Dendritic cell treated with granulocyte-macrophage colony-stimulating factor and Interleukin-4, amounts not matched to agents 40 ng/mL and 50 ng/mL, for 4 days (primary cell): ENCODE measurements at regions not wholly inside any gene's neighbourhood (a gene's known extent, or its start where the extent isn't known, plus 50 kb on each side); places are given as distances from the start of the nearest gene placed in this dataset.

Source experiments
- H3K27ac Mint-ChIP-seq: one replicate; pipeline ENCODE4 v1.8.0; 2022; ENCODE audit warnings: mild to moderate bottlenecking, mixed read lengths
- H3K27me3 Mint-ChIP-seq: one replicate; pipeline ENCODE4 v1.8.0; 2022; ENCODE audit warnings: mild to moderate bottlenecking, mixed read lengths
- H3K36me3 Mint-ChIP-seq: one replicate; pipeline ENCODE4 v1.8.0; 2022; ENCODE audit warnings: low read depth, mixed read lengths
- H3K4me1 Mint-ChIP-seq: one replicate; pipeline ENCODE4 v1.8.0; 2022; ENCODE audit warnings: low read depth, mixed read lengths
- H3K4me3 Mint-ChIP-seq: one replicate; pipeline ENCODE4 v1.8.0; 2022; ENCODE audit warnings: mild to moderate bottlenecking, moderate library complexity, mixed read lengths
- H3K9me3 Mint-ChIP-seq: one replicate; pipeline ENCODE4 v1.8.0; 2022; ENCODE audit warnings: mixed read lengths
- intact Hi-C: fragments of 100-400 bp; cut with micrococcal nuclease; formaldehyde crosslinking; loops from one replicate; pipeline ENCODE4 v1.15.0; 2022

GRCh38 chr2:6429210-6429986, 436.3 kb downstream of the CMPK2 start:
- intact Hi-C loops: no loop called here
- Mint-ChIP-seq H3K9me3 (peaks cover 43% of the 10 kb centered on the region), H3K27me3 (no peaks in the 10 kb centered on the region), H3K27ac (no peak overlapping the region), H3K4me3 (no peak overlapping the region), H3K36me3 (no peaks in the 10 kb centered on the region), H3K4me1 (no peaks in the 10 kb centered on the region)

- Mint-ChIP-seq H3K4me3 (no peak overlapping the region), H3K27ac (no peak overlapping the region), H3K27me3 (no peaks in the 10 kb centered on the region), H3K36me3 (no peaks in the 10 kb centered on the region), H3K9me3 (peaks cover 21% of the 10 kb centered on the region), H3K4me1 (no peaks in the 10 kb centered on the region)
- intact Hi-C loops: no loop called here
Measured at GRCh38 chr2:6434438-6434837, 431.3 kb downstream of the CMPK2 start.

GRCh38 chr2:6441800-6442199, 423.9 kb downstream of the CMPK2 start:
- Mint-ChIP-seq H3K36me3 (no peaks in the 10 kb centered on the region), H3K4me3 (no peak overlapping the region), H3K4me1 (no peaks in the 10 kb centered on the region), H3K9me3 (no peaks in the 10 kb centered on the region), H3K27me3 (no peaks in the 10 kb centered on the region), H3K27ac (no peak overlapping the region)
- intact Hi-C loops: no loop called here

GRCh38 chr2:6442252-6442985, 423.3 kb downstream of the CMPK2 start:
- no peak overlapping the region for H3K27ac Mint-ChIP-seq
- H3K4me1 Mint-ChIP-seq: no peaks in the 10 kb centered on the region
- H3K36me3 Mint-ChIP-seq: no peaks in the 10 kb centered on the region
- intact Hi-C loops: no loop called here
- H3K9me3 Mint-ChIP-seq: no peaks in the 10 kb centered on the region
- no peaks in the 10 kb centered on the region for H3K27me3 Mint-ChIP-seq
- no peak overlapping the region for H3K4me3 Mint-ChIP-seq

- Mint-ChIP-seq H3K4me1 (no peaks in the 10 kb centered on the region), H3K27me3 (no peaks in the 10 kb centered on the region), H3K36me3 (no peaks in the 10 kb centered on the region), H3K4me3 (no peak overlapping the region), H3K27ac (no peak overlapping the region), H3K9me3 (no peaks in the 10 kb centered on the region)
- intact Hi-C loops: no loop called here
Measured at GRCh38 chr2:6443061-6443823, 422.5 kb downstream of the CMPK2 start.

- H3K27me3 Mint-ChIP-seq: no peaks in the 10 kb centered on the region
- H3K4me1 Mint-ChIP-seq: no peaks in the 10 kb centered on the region
- H3K27ac Mint-ChIP-seq: no peak overlapping the region
- intact Hi-C loops: no loop called here
- no peaks in the 10 kb centered on the region for H3K9me3 Mint-ChIP-seq
- no peaks in the 10 kb centered on the region for H3K36me3 Mint-ChIP-seq
- H3K4me3 Mint-ChIP-seq: no peak overlapping the region
Measured at GRCh38 chr2:6444514-6444913, 421.2 kb downstream of the CMPK2 start.

- intact Hi-C loops: no loop called here
- no peaks in the 10 kb centered on the region for H3K27me3 Mint-ChIP-seq
- H3K4me3 Mint-ChIP-seq: no peak overlapping the region
- no peak overlapping the region for H3K27ac Mint-ChIP-seq
- H3K4me1 Mint-ChIP-seq: no peaks in the 10 kb centered on the region
- H3K9me3 Mint-ChIP-seq: no peaks in the 10 kb centered on the region
- no peaks in the 10 kb centered on the region for H3K36me3 Mint-ChIP-seq
Measured at GRCh38 chr2:6445156-6445555, 420.6 kb downstream of the CMPK2 start.

- Mint-ChIP-seq H3K4me1 (no peaks in the 10 kb centered on the region), H3K4me3 (no peak overlapping the region), H3K36me3 (no peaks in the 10 kb centered on the region), H3K27ac (no peak overlapping the region), H3K9me3 (peaks cover 7% of the 10 kb centered on the region), H3K27me3 (no peaks in the 10 kb centered on the region)
- intact Hi-C loops: no loop called here
Measured at GRCh38 chr2:6446938-6447608, 418.6 kb downstream of the CMPK2 start.

GRCh38 chr2:6448893-6449292, 416.8 kb downstream of the CMPK2 start:
- H3K36me3 Mint-ChIP-seq: no peaks in the 10 kb centered on the region
- intact Hi-C loops: no loop called here

GRCh38 chr2:6449343-6449742, 416.4 kb downstream of the CMPK2 start:
- intact Hi-C loops: no loop called here
- H3K9me3 Mint-ChIP-seq: peaks cover 15% of the 10 kb centered on the region
- no peak overlapping the region for H3K27ac Mint-ChIP-seq
- no peaks in the 10 kb centered on the region for H3K27me3 Mint-ChIP-seq
- no peaks in the 10 kb centered on the region for H3K4me1 Mint-ChIP-seq
- no peaks in the 10 kb centered on the region for H3K36me3 Mint-ChIP-seq
- no peak overlapping the region for H3K4me3 Mint-ChIP-seq

More at GRCh38 chr2:6448893-6449292, 416.8 kb downstream of the CMPK2 start:
- Mint-ChIP-seq H3K9me3 (peaks cover 15% of the 10 kb centered on the region), H3K4me1 (no peaks in the 10 kb centered on the region), H3K27me3 (no peaks in the 10 kb centered on the region), H3K27ac (no peak overlapping the region), H3K4me3 (no peak overlapping the region)

- Mint-ChIP-seq H3K4me3 (no peak overlapping the region), H3K4me1 (no peaks in the 10 kb centered on the region), H3K9me3 (peaks cover 24% of the 10 kb centered on the region), H3K27ac (no peak overlapping the region), H3K36me3 (no peaks in the 10 kb centered on the region), H3K27me3 (no peaks in the 10 kb centered on the region)
- intact Hi-C loops: no loop called here
Measured at GRCh38 chr2:6452702-6453481, 412.8 kb downstream of the CMPK2 start.

GRCh38 chr2:6454286-6454990, 411.3 kb downstream of the CMPK2 start:
- Mint-ChIP-seq H3K36me3 (no peaks in the 10 kb centered on the region), H3K4me1 (no peaks in the 10 kb centered on the region), H3K27ac (no peak overlapping the region), H3K27me3 (no peaks in the 10 kb centered on the region), H3K9me3 (peaks cover 28% of the 10 kb centered on the region), H3K4me3 (no peak overlapping the region)
- intact Hi-C loops: no loop called here

- intact Hi-C loops: no loop called here
- Mint-ChIP-seq H3K36me3 (no peaks in the 10 kb centered on the region), H3K27ac (no peak overlapping the region), H3K27me3 (no peaks in the 10 kb centered on the region), H3K4me3 (no peak overlapping the region), H3K4me1 (no peaks in the 10 kb centered on the region), H3K9me3 (peaks cover 19% of the 10 kb centered on the region)
Measured at GRCh38 chr2:6459138-6459537, 406.6 kb downstream of the CMPK2 start.
